ENCODE measurements at regions not wholly inside any gene's neighbourhood (a gene's known extent, or its start where the extent isn't known, plus 50 kb on each side); places are given as distances from the start of the nearest gene placed in this dataset.
"Not testable (repeated sequence)": the region's sequence is repeated elsewhere in the genome, so short reads cannot be mapped to it uniquely, and the experiment has no call there.

DNA sequence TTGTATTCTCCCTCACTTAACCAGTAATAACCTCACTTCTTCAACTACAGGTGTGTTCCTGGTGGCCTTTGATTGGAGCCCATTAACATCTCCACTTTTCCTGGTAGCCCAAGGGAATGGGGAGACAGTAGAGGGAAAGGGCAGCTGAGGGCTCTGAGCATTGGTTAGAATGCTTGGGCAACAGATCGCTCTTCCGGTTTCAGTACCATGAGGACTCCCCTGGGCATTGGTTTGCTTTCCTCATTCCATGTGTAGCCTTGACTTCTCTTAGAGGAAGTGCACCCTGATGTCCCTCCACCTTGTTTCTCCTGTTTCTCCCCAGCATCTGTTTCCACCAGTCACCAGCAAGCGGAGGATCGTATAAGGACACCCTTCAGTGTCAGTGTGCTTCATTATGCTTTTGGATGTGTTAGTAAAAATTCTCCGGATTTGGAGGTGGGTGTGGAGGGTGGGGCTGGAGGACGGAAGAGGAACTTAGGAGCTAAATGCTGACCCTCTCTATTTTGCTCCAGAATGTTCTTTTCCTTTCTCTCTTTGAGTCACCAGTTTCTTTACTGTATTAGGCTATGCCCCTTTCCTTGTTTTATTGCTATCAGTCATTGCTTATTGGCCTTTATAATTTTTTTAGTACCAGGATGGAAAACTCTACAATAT is 50.6 kb upstream of the ZNG1B start:
- not testable (repeated sequence) for H3K4me3 ChIP-seq, DNase-seq, H3K9me3 ChIP-seq, H3K4me1 ChIP-seq, H3K27me3 ChIP-seq, H3K27ac ChIP-seq, H3K36me3 ChIP-seq
- ATAC-seq: peak; percentile 31 to 56 (median 44)
- 82% methylated on average over 6 of the region's 6 CpGs for WGBS (ENCODE audit: insufficient coverage, low coverage, low lambda C conversion rate, missing lambda C conversion rate)
- intact Hi-C loops (cut with DNase I): loop anchor here in 1 of 2 donors (5.0 kb wide), 1 partner anchor 180 kb away; no protein-coding TSS in a partner anchor

DNA sequence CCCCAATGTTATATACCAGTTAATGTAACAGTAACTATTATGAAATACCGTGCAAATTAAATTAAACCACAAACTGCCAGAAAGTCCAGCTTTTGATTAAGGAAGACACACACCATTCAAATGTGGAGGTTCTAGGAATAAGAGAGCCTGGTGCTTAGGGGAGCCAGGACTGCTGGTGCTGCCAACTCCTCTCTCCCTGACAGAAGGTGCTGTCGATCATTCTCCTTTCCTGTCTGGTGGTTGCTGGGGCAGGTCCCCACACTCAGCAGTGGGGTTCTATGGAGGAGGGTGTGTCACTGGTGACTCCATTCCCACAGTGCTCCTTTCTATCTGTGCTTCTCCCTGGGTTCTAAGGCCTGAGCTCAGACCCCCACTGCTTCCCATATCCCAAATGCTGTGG is 57.9 kb upstream of the ZNG1B start:
- H3K27ac ChIP-seq; H3K9me3 ChIP-seq; intact Hi-C loops (cut with DNase I); ATAC-seq; H3K4me1 ChIP-seq; H3K27me3 ChIP-seq; DNase-seq; H3K4me3 ChIP-seq; H3K36me3 ChIP-seq: not testable (repeated sequence)
- WGBS (ENCODE audit: insufficient coverage, low coverage, low lambda C conversion rate, missing lambda C conversion rate): 77% methylated on average over 2 of the region's 2 CpGs

DNA sequence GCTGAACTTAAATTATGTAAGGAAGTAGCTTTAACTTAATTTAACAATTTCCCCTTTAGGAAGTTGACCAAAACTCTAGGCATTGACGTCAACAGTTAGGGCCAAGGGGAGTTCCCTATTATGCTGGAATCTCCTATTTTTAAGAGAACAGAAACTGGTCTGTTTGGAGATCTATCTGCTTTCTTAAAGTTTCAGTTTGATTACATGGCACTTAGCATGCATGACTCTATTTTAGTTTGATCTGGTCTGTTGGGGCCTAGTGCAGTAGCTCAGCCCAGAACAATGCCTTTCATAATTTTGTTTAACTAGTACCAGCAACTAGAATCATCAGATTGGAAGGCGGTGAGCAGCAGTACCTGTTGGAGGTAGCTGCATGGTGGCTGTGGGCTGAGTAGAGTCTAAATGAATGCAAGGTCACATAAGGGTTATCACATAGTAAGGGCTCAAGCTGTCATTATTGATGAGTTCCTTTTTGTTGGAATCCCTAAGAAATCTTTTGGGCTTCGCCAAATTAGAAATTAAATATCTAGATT is 60.5 kb upstream of the ZNG1B start:
- Histone ChIP-seq H3K4me1 (no peaks in the 10 kb centered on the region), H3K27ac (no peak overlapping the region), H3K27me3 (no peaks in the 10 kb centered on the region), H3K4me3 (no peak overlapping the region), H3K36me3 (no peaks in the 10 kb centered on the region), H3K9me3 (no peaks in the 10 kb centered on the region)
- intact Hi-C loops (cut with DNase I): no loop called here
- WGBS (ENCODE audit: insufficient coverage, low coverage, low lambda C conversion rate, missing lambda C conversion rate): 83% methylated on average over 2 of the region's 3 CpGs
- DNase-seq (no peak), ATAC-seq (peak; percentile 35 to 75 (median 59))
- TF ChIP-seq, protein P1, sequence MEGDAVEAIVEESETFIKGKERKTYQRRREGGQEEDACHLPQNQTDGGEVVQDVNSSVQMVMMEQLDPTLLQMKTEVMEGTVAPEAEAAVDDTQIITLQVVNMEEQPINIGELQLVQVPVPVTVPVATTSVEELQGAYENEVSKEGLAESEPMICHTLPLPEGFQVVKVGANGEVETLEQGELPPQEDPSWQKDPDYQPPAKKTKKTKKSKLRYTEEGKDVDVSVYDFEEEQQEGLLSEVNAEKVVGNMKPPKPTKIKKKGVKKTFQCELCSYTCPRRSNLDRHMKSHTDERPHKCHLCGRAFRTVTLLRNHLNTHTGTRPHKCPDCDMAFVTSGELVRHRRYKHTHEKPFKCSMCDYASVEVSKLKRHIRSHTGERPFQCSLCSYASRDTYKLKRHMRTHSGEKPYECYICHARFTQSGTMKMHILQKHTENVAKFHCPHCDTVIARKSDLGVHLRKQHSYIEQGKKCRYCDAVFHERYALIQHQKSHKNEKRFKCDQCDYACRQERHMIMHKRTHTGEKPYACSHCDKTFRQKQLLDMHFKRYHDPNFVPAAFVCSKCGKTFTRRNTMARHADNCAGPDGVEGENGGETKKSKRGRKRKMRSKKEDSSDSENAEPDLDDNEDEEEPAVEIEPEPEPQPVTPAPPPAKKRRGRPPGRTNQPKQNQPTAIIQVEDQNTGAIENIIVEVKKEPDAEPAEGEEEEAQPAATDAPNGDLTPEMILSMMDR (IDR thresholded peaks at IDR 0.05): no peak
- no peak for TF ChIP-seq POLR2A (IDR thresholded peaks at IDR 0.05)

DNA sequence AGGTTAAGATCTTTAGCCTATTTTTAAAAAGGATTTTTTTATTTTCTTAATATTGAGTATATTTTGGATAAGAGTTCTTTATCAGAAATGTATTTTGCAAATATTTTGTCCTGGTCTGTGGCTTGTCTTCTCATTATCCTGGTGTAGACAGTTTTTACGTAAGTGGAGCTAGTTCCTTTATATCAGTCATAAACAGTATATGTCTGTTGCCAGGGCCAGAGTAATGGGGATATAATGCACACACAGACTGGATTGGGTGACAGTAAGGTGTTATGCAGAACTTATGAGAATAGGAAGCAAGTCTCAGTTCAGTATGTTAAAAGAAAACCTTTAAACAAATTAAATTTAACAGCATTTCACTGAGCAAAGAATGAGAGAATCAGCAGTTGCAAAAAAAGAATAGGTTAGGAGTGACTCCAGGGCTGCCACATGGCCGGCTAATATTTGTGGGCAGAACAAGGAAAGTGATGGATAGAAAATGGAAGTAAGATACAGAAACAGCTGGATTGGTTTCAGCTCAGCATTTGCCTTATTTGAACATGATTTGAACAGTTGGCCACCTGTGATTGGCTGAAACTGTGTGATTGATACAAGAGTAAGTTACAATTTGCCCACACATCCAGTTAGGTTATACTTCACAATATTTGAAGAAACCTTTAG is 61.1 kb upstream of the ZNG1B start:
- DNase-seq: no peak
- Histone ChIP-seq H3K9me3 (no peaks in the 10 kb centered on the region), H3K4me1 (no peaks in the 10 kb centered on the region), H3K27ac (peak overlapping the region in 1 of 3 donors; percentile 38), H3K36me3 (no peaks in the 10 kb centered on the region), H3K4me3 (no peak overlapping the region), H3K27me3 (no peaks in the 10 kb centered on the region)
- 75% methylated on average over 2 of the region's 2 CpGs for WGBS (ENCODE audit: insufficient coverage, low coverage, low lambda C conversion rate, missing lambda C conversion rate)
- TF ChIP-seq, protein P1 (IDR thresholded peaks at IDR 0.05): no peak
- TF ChIP-seq POLR2A (IDR thresholded peaks at IDR 0.05): no peak
- ATAC-seq: peak in 2 of 4 donors; percentile 14 to 22
- intact Hi-C loops (cut with DNase I): no loop called here

DNA sequence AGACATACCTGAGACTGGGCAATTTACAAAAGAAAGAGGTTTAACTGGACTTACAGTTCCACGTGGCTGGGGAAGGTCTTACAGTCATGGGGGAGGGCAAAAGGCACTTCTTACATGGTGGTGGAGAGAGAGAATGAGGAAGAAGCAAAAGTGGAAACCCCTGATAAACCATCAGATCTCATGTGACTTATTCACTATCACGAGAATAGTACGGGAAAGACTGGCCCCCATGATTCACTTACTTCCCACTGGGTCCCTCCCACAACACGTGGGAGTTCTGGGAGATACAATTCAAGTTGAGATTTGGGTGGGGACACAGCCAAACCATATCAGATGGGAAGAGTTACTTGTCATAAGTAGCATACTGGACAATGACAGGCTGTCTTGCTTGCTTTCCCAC is 62.6 kb upstream of the ZNG1B start:
- intact Hi-C loops (cut with DNase I): loop anchor here in 1 of 2 donors (5.0 kb wide), 1 partner anchor 128 kb away; no protein-coding TSS in a partner anchor
- H3K4me1 ChIP-seq, H3K27ac ChIP-seq: not testable (repeated sequence)

DNA sequence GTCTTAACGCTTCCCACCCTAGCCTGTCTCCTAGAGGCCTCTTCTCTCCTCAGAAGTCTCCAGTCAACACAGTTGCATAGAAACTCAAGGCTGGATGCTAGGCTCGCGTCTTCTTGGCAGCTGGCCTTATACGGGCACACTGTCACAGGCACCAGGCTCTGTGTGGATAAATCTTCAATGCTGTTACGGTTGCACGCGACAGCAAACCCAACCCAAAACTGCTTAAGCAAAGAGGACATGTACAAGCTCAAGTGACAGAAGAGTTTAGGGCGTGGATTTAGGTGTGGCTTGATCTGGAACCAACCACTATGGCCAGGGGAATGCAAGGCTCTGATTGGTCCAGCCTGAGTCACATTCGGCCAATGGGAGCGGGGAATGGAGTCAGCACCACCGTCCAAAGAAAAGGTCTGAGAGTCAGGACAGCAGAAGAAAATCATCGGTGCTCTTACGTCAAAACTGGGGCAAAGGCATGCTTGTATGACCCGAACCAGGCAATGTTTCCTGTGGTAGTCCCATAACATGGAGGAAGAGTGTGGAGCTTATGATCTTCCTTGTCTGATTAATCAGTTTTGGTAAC is 65.1 kb upstream of the ZNG1B start:
- ATAC-seq, H3K4me3 ChIP-seq, DNase-seq, H3K9me3 ChIP-seq, H3K27ac ChIP-seq, H3K27me3 ChIP-seq, H3K36me3 ChIP-seq: not testable (repeated sequence)
- WGBS (ENCODE audit: insufficient coverage, low coverage, low lambda C conversion rate, missing lambda C conversion rate): 82% methylated on average over 14 of the region's 14 CpGs
- intact Hi-C loops (cut with DNase I): loop anchor here in 1 of 2 donors (5.0 kb wide), 1 partner anchor 125 kb away; no protein-coding TSS in a partner anchor
- peaks cover 0 to 12% (median 0%) of the 10 kb centered on the region in 4 donors for H3K4me1 ChIP-seq

More for the DNA sequence above, 62.6 kb upstream of the ZNG1B start:
- not testable (repeated sequence) for ATAC-seq, H3K27me3 ChIP-seq, DNase-seq, H3K4me3 ChIP-seq, H3K9me3 ChIP-seq, H3K36me3 ChIP-seq
- WGBS (ENCODE audit: insufficient coverage, low coverage, low lambda C conversion rate, missing lambda C conversion rate): 42% methylated on average over 4 of the region's 4 CpGs
